ENCODE measurements at regions not wholly inside any gene's neighbourhood (a gene's known extent, or its start where the extent isn't known, plus 50 kb on each side); places are given as distances from the start of the nearest gene placed in this dataset.

DNA sequence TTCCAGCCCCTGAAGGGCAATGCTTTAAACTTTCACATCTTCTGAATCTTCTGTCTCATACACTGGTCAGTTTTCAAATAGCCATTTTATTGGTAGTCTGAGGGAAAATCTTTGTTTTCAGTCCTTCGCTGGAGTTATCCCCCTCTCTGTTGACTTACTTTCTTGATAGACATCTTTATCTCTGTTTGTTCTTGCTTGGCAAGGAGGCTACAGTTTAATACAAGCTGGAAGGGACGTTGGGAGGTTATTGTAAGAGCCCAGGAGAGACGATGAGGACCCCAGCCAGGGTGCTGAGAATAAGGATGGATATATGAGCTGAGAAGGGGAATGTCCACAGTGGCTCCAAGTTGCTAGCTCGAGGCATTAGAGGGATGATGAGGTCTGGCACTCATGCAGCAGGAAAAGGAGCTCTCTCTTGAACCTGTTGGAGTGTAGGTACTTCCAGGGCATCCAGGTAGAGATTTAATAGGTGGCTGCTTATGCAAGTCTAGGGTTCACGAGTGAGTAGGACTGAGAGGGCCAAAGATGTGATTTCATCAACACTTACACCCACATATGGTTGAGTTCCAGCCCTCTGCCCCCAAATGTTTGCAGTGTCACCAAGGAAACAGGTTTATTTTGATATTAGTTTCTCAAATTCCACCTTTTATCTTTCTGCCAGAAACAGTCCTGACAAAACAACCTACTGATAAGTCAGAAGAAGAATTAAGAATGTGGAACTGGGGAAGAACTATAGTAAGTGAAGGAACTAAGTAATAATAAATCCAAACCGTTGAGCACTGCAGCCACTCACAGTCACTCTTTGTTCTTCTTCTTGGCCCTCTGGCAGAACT is 237.3 kb upstream of the PROX1 start:
- Histone ChIP-seq H3K9me3 (ENCODE audit: low read length) (no peaks in the 10 kb centered on the region), H2AFZ (ENCODE audit: low read length) (no peak overlapping the region), H3K79me2 (ENCODE audit: insufficient read depth, low read depth, low read length) (no peaks in the 10 kb centered on the region), H3K27ac (ENCODE audit: low read depth, low read length, poor library complexity, severe bottlenecking) (no peak overlapping the region), H4K20me1 (ENCODE audit: insufficient read depth, low read length) (no peaks in the 10 kb centered on the region), H3K4me2 (ENCODE audit: low read length) (no peak overlapping the region), H3K9me2 (ENCODE audit: insufficient read depth, low read length) (no peaks in the 10 kb centered on the region), H3K4me1 (ENCODE audit: insufficient read depth, low read length, poor library complexity, severe bottlenecking) (no peaks in the 10 kb centered on the region), H3K36me3 (ENCODE audit: insufficient read depth, low read length) (no peaks in the 10 kb centered on the region), H3K4me3 (ENCODE audit: low read depth, low read length, poor library complexity, severe bottlenecking) (no peak overlapping the region)
- CTCF ChIA-PET (ENCODE audit: unreplicated experiment): no interaction called here
- intact Hi-C loops (cut with micrococcal nuclease; ENCODE audit: unreplicated experiment): no loop called here
- no TSS peak for BruUV-seq (replicated peaks)
- DNase-seq (ENCODE audit: low spot score): no peak
- TF ChIP-seq, protein P1, sequence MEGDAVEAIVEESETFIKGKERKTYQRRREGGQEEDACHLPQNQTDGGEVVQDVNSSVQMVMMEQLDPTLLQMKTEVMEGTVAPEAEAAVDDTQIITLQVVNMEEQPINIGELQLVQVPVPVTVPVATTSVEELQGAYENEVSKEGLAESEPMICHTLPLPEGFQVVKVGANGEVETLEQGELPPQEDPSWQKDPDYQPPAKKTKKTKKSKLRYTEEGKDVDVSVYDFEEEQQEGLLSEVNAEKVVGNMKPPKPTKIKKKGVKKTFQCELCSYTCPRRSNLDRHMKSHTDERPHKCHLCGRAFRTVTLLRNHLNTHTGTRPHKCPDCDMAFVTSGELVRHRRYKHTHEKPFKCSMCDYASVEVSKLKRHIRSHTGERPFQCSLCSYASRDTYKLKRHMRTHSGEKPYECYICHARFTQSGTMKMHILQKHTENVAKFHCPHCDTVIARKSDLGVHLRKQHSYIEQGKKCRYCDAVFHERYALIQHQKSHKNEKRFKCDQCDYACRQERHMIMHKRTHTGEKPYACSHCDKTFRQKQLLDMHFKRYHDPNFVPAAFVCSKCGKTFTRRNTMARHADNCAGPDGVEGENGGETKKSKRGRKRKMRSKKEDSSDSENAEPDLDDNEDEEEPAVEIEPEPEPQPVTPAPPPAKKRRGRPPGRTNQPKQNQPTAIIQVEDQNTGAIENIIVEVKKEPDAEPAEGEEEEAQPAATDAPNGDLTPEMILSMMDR (conservative IDR thresholded peaks at IDR 0.05; ENCODE audit: low read length): no peak
- no peak for TF ChIP-seq EZH2phosphoT487 (IDR thresholded peaks at IDR 0.05; ENCODE audit: borderline replicate concordance, low read depth, low read length)
- POLR2A ChIA-PET: no interaction called here

DNA sequence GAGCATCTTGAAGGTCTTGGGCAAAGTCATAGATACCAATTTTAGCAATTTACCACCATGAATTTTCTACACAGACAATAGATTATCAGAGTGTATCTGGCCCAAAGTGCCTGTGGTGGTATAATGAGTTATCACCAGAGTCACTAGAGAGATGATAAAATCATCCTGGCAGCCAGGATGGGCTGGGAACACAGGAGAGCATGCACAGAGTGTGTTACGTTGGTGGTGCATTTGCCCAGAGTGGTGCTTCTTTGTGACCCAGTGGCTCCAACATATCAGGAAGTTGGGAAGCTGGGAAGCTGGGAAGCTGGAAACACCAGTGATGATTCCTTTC is 236.7 kb upstream of the PROX1 start:
- TF ChIP-seq EZH2phosphoT487 (IDR thresholded peaks at IDR 0.05; ENCODE audit: borderline replicate concordance, low read depth, low read length): no peak
- TF ChIP-seq, protein P1 (conservative IDR thresholded peaks at IDR 0.05; ENCODE audit: low read length): no peak
- ChIA-PET POLR2A (no interaction called here), CTCF (ENCODE audit: unreplicated experiment) (no interaction called here)
- no TSS peak for BruUV-seq (replicated peaks)
- no peak overlapping the region for H3K4me3 ChIP-seq (ENCODE audit: low read depth, low read length, poor library complexity, severe bottlenecking)
- no peaks in the 10 kb centered on the region for H3K79me2 ChIP-seq (ENCODE audit: insufficient read depth, low read depth, low read length)
- no peak overlapping the region for H3K4me2 ChIP-seq (ENCODE audit: low read length)
- H3K4me1 ChIP-seq (ENCODE audit: insufficient read depth, low read length, poor library complexity, severe bottlenecking): no peaks in the 10 kb centered on the region
- DNase-seq (ENCODE audit: low spot score): no peak
- intact Hi-C loops (cut with micrococcal nuclease; ENCODE audit: unreplicated experiment): no loop called here
- no peak overlapping the region for H2AFZ ChIP-seq (ENCODE audit: low read length)
- no peaks in the 10 kb centered on the region for H3K36me3 ChIP-seq (ENCODE audit: insufficient read depth, low read length)
- no peaks in the 10 kb centered on the region for H3K9me3 ChIP-seq (ENCODE audit: low read length)
- no peaks in the 10 kb centered on the region for H3K9me2 ChIP-seq (ENCODE audit: insufficient read depth, low read length)
- no peak overlapping the region for H3K27ac ChIP-seq (ENCODE audit: low read depth, low read length, poor library complexity, severe bottlenecking)
- H4K20me1 ChIP-seq (ENCODE audit: insufficient read depth, low read length): no peaks in the 10 kb centered on the region

DNA sequence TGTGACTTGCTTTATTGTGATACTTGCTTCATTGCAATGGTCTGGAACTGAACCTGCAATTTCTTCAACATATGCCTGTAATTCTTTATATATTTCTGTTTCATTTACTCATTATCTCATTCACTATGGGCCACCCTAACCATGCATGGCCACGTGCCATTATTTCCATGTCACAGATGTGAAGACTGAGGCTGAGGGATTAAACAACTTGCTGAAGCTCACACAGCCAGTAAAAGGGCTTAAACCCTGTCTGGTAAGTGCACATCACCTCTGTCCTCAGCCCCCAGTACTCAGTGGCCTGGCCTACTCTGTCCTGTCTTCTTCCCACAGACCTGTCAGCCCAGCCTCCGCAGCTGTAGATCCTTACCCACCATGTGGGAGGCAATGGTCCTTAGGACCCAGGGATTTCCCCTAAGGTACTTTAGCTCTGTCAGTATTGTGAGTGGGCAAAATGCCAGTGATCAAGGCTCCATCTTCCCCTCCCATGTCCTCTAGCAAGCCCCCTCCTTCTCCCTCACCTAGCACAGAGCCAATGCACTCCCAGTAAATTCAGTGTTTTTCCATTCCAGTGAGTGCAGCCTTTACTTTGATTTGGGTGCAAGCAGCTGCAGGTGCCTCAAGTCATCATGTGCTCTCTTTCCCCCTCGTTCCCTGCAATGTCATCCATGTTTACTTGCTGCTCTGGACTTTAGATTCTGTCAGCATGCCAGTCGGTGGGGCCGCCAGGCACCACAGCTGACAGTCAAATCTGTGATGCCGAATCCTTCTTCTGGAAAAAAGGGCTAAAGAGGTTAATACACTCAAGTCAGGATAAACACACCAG is 228.2 kb upstream of the PROX1 start:
- TF ChIP-seq, protein P1 (conservative IDR thresholded peaks at IDR 0.05; ENCODE audit: low read length): no peak
- TF ChIP-seq EZH2phosphoT487 (IDR thresholded peaks at IDR 0.05; ENCODE audit: borderline replicate concordance, low read depth, low read length): no peak
- H3K27ac ChIP-seq (ENCODE audit: low read depth, low read length, poor library complexity, severe bottlenecking): no peak overlapping the region
- H3K4me3 ChIP-seq (ENCODE audit: low read depth, low read length, poor library complexity, severe bottlenecking): no peak overlapping the region
- no peaks in the 10 kb centered on the region for H3K79me2 ChIP-seq (ENCODE audit: insufficient read depth, low read depth, low read length)
- no peaks in the 10 kb centered on the region for H4K20me1 ChIP-seq (ENCODE audit: insufficient read depth, low read length)
- no peaks in the 10 kb centered on the region for H3K4me1 ChIP-seq (ENCODE audit: insufficient read depth, low read length, poor library complexity, severe bottlenecking)
- POLR2A ChIA-PET: interaction anchor here (0.6 kb wide), 1 partner anchor 691 kb away, joined by 4 read pairs; no protein-coding TSS in a partner anchor
- H3K36me3 ChIP-seq (ENCODE audit: insufficient read depth, low read length): no peaks in the 10 kb centered on the region
- H3K9me2 ChIP-seq (ENCODE audit: insufficient read depth, low read length): no peaks in the 10 kb centered on the region
- no peaks in the 10 kb centered on the region for H3K9me3 ChIP-seq (ENCODE audit: low read length)
- no TSS peak for BruUV-seq (replicated peaks)
- CTCF ChIA-PET (ENCODE audit: unreplicated experiment): no interaction called here
- intact Hi-C loops (cut with micrococcal nuclease; ENCODE audit: unreplicated experiment): no loop called here
- no peak overlapping the region for H2AFZ ChIP-seq (ENCODE audit: low read length)
- no peak overlapping the region for H3K4me2 ChIP-seq (ENCODE audit: low read length)
- DNase-seq (ENCODE audit: low spot score): no peak
